ENCODE measurements at regions not wholly inside any gene's neighbourhood (a gene's known extent, or its start where the extent isn't known, plus 50 kb on each side); places are given as distances from the start of the nearest gene placed in this dataset.

DNA sequence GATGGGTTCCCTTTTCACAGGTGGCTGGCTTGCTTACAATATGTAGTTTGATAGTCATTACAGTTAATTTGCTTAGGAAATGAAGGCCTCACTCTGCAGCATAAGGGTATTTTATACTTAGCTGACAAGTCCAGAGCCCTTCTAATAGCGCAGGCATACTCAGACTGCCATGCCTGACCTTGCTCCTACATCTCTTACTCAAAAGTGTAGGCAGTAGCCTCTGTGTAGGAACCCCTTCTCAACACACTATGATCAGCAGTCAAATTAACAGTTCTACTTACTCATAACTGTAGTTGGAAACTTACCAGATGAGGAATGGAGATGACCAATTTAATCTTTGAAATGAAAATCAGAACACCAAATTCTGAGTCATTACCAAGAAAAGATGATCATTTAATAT lies 373.5 kb downstream of the TBC1D32 start:
- TF ChIP-seq, protein P1, sequence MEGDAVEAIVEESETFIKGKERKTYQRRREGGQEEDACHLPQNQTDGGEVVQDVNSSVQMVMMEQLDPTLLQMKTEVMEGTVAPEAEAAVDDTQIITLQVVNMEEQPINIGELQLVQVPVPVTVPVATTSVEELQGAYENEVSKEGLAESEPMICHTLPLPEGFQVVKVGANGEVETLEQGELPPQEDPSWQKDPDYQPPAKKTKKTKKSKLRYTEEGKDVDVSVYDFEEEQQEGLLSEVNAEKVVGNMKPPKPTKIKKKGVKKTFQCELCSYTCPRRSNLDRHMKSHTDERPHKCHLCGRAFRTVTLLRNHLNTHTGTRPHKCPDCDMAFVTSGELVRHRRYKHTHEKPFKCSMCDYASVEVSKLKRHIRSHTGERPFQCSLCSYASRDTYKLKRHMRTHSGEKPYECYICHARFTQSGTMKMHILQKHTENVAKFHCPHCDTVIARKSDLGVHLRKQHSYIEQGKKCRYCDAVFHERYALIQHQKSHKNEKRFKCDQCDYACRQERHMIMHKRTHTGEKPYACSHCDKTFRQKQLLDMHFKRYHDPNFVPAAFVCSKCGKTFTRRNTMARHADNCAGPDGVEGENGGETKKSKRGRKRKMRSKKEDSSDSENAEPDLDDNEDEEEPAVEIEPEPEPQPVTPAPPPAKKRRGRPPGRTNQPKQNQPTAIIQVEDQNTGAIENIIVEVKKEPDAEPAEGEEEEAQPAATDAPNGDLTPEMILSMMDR (conservative IDR thresholded peaks at IDR 0.05 in 1 of 2, IDR thresholded peaks at IDR 0.05 in 1 of 2; ENCODE audit: low read depth in 1 of 2, low read length in 2 of 2): no peak
- no peak for DNase-seq (ENCODE audit: low read depth in 2 of 2)

DNA sequence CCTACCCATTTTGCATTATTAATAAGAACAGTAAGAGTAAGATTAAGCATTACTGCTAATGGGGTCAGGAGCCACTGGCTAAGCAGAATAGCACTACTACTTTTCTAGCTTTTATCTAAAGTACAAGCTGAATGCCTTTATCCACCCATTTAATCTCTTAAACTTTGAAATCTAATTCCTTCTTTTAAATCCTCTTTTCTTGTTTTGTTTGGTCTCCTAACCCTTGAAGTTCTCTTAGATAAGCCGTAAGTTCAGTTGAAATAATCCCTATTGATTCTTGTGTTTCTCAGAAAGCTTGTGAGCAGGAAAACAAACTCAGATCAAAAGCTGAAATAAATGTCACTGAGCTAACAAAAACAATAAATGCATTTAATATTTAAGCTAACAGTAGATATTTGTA lies 380.2 kb downstream of the TBC1D32 start:
- no peak overlapping the region for H3K9ac ChIP-seq (ENCODE audit: insufficient read depth, low read length)
- H3K4me2 ChIP-seq (ENCODE audit: extremely low read depth, insufficient read depth, low read length): no peak overlapping the region
- no peak for DNase-seq (ENCODE audit: low read depth in 2 of 2)
- no peak overlapping the region for H2AFZ ChIP-seq (ENCODE audit: low read length)
- no peaks in the 10 kb centered on the region for H3K9me3 ChIP-seq (ENCODE audit: control insufficient read depth, insufficient read depth, low read depth, low read length)
- no peaks in the 10 kb centered on the region for H3K27me3 ChIP-seq (ENCODE audit: control insufficient read depth, insufficient read depth, low read length)
- H3K79me2 ChIP-seq (ENCODE audit: control insufficient read depth, insufficient read depth, low read length): no peaks in the 10 kb centered on the region
- TF ChIP-seq, protein P1 (conservative IDR thresholded peaks at IDR 0.05 in 1 of 2, IDR thresholded peaks at IDR 0.05 in 1 of 2; ENCODE audit: low read depth in 1 of 2, low read length in 2 of 2): no peak
- no peak for TF ChIP-seq EZH2 (IDR thresholded peaks at IDR 0.05; ENCODE audit: low read length, missing control alignments)
- no peaks in the 10 kb centered on the region for H4K20me1 ChIP-seq (ENCODE audit: control insufficient read depth, extremely low read depth, insufficient read depth, low read length)
- no peak overlapping the region for H3K4me3 ChIP-seq (replicated peaks in 1 of 4; ENCODE audit: control extremely low read depth in 1 of 4, insufficient read depth in 1 of 4, low read depth in 3 of 4, low read length in 4 of 4)
- H3K36me3 ChIP-seq (ENCODE audit: control insufficient read depth, insufficient read depth, low read length): no peaks in the 10 kb centered on the region
- H3K4me1 ChIP-seq (ENCODE audit: control insufficient read depth, extremely low read depth, insufficient read depth, low read length): no peaks in the 10 kb centered on the region
- no peak overlapping the region for H3K27ac ChIP-seq (ENCODE audit: insufficient read depth, low read length)

More for the DNA sequence above, 373.5 kb downstream of the TBC1D32 start:
- no peaks in the 10 kb centered on the region for H3K27me3 ChIP-seq (ENCODE audit: control insufficient read depth, insufficient read depth, low read length)
- no peaks in the 10 kb centered on the region for H3K9me3 ChIP-seq (ENCODE audit: control insufficient read depth, insufficient read depth, low read depth, low read length)
- H2AFZ ChIP-seq (ENCODE audit: low read length): no peak overlapping the region
- no peaks in the 10 kb centered on the region for H3K36me3 ChIP-seq (ENCODE audit: control insufficient read depth, insufficient read depth, low read length)
- no peaks in the 10 kb centered on the region for H3K4me1 ChIP-seq (ENCODE audit: control insufficient read depth, extremely low read depth, insufficient read depth, low read length)
- no peak overlapping the region for H3K27ac ChIP-seq (ENCODE audit: insufficient read depth, low read length)
- no peaks in the 10 kb centered on the region for H3K79me2 ChIP-seq (ENCODE audit: control insufficient read depth, insufficient read depth, low read length)
- no peak overlapping the region for H3K4me3 ChIP-seq (replicated peaks in 1 of 4; ENCODE audit: control extremely low read depth in 1 of 4, insufficient read depth in 1 of 4, low read depth in 3 of 4, low read length in 4 of 4)
- no peak overlapping the region for H3K4me2 ChIP-seq (ENCODE audit: extremely low read depth, insufficient read depth, low read length)
- no peaks in the 10 kb centered on the region for H4K20me1 ChIP-seq (ENCODE audit: control insufficient read depth, extremely low read depth, insufficient read depth, low read length)
- H3K9ac ChIP-seq (ENCODE audit: insufficient read depth, low read length): no peak overlapping the region

DNA sequence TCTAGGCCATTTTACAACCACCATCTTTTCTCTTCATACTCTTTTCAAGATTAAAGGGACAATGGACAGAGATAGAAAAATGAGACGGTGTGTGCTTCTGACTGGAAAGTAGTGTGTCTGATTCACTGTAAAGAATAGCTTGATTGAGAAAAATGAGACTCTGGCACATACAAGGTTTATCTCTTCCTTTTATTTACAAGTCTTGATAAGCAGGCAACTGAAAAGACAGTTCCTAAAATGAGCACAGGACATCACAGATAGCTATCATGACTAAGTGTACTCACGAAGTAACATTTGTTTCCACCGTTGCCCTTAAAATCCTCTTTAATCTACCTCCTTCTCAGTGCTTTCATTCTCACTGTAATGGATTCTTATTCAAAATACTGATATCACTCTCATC lies 383.0 kb downstream of the TBC1D32 start:
- no peak for DNase-seq (ENCODE audit: low read depth in 2 of 2)
- Histone ChIP-seq H2AFZ (ENCODE audit: low read length) (no peak overlapping the region), H4K20me1 (ENCODE audit: control insufficient read depth, extremely low read depth, insufficient read depth, low read length) (no peaks in the 10 kb centered on the region), H3K4me3 (replicated peaks in 1 of 4; ENCODE audit: control extremely low read depth in 1 of 4, insufficient read depth in 1 of 4, low read depth in 3 of 4, low read length in 4 of 4) (no peak overlapping the region), H3K27ac (ENCODE audit: insufficient read depth, low read length) (no peak overlapping the region), H3K4me1 (ENCODE audit: control insufficient read depth, extremely low read depth, insufficient read depth, low read length) (no peaks in the 10 kb centered on the region), H3K4me2 (ENCODE audit: extremely low read depth, insufficient read depth, low read length) (no peak overlapping the region), H3K9me3 (ENCODE audit: control insufficient read depth, insufficient read depth, low read depth, low read length) (no peaks in the 10 kb centered on the region), H3K36me3 (ENCODE audit: control insufficient read depth, insufficient read depth, low read length) (no peaks in the 10 kb centered on the region), H3K9ac (ENCODE audit: insufficient read depth, low read length) (no peak overlapping the region), H3K27me3 (ENCODE audit: control insufficient read depth, insufficient read depth, low read length) (no peaks in the 10 kb centered on the region), H3K79me2 (ENCODE audit: control insufficient read depth, insufficient read depth, low read length) (no peaks in the 10 kb centered on the region)
- TF ChIP-seq, protein P1 (conservative IDR thresholded peaks at IDR 0.05 in 1 of 2, IDR thresholded peaks at IDR 0.05 in 1 of 2; ENCODE audit: low read depth in 1 of 2, low read length in 2 of 2): no peak
- no peak for TF ChIP-seq EZH2 (IDR thresholded peaks at IDR 0.05; ENCODE audit: low read length, missing control alignments)
